HCT116 (cell line): ENCODE measurements at regions not wholly inside any gene's neighbourhood (a gene's known extent, or its start where the extent isn't known, plus 50 kb on each side); places are given as distances from the start of the nearest gene placed in this dataset.

Experiments used
- ATAC-seq: fragments of 200-7000 bp; cut with Tn5 transposase; 2 replicates; pipeline ENCODE4 v1.9.1; 2020; ENCODE audit warnings: mild to moderate bottlenecking, moderate library complexity
- BruUV-seq: library from RNA; stranded (reverse); fragments of 400-500 nt; replicated peaks from 2 replicates; lab custom pipeline; 2021; lab: Mats Ljungman, UMichigan
- CTCF ChIA-PET: fragments of 300-600 bp; sonication (Branson Sonifier 250); formaldehyde crosslinking; loops from one replicate; lab custom pipeline; 2021; ENCODE audit warnings: antibody characterized with exemption; lab: Charles Lee
- POLR2A ChIA-PET: fragments of 300-600, 350-600 bp; sonication (Branson Sonifier 250); formaldehyde crosslinking; loops from one replicate; lab custom pipeline; 2021; ENCODE audit warnings: antibody characterized with exemption; lab: Charles Lee
- RAD21 ChIA-PET, 2 experiments: fragments of 300-600 bp; sonication (Branson Sonifier 250); formaldehyde crosslinking; loops; one replicate each; lab custom pipeline; 2023; ENCODE audit warnings: low total read pairs in 2 of 2; ENCODE audit not compliant: uncharacterized antibody in 2 of 2, unreplicated experiment in 2 of 2, low non-redundant PET in 1 of 2; lab: Charles Lee
- DNase-seq: peaks from one replicate; pipeline ENCODE4 v3.0.0-alpha.2; 2010; ENCODE audit warnings: low read depth, low spot score
- H2AFZ ChIP-seq: fragments of 200-600 bp; shearing (Covaris generic), sonication (generic); 2 replicates; pipeline ENCODE4 v1.6.1; 2017; ENCODE audit warnings: low read depth, mixed run types, mixed read lengths, antibody characterized with exemption, low read length; ENCODE audit not compliant: poor library complexity, severe bottlenecking
- H3K27ac ChIP-seq: 2 replicates; pipeline ENCODE4 v1.5.1; 2012; ENCODE audit warnings: low read depth, low read length
- H3K27me3 ChIP-seq: fragments of 200-600 bp; sonication (generic); 2 replicates; pipeline ENCODE4 v1.6.1; 2016; ENCODE audit warnings: mixed run types, low read length, mixed read lengths; ENCODE audit not compliant: insufficient read depth
- H3K36me3 ChIP-seq, 2 experiments: fragments of 200-500 bp in 1 of 2; fragments of 200-600 bp in 1 of 2; sonication (Bioruptor generic) in 1 of 2; sonication (generic) in 1 of 2; 2 replicates each; pipeline versions ENCODE4 v1.5.1 to v1.6.1; 2014 to 2016; ENCODE audit warnings: low read length in 2 of 2, inconsistent platforms in 1 of 2, mixed read lengths in 1 of 2, mixed run types in 1 of 2; ENCODE audit not compliant: insufficient read depth in 2 of 2, control insufficient read depth in 1 of 2
- H3K4me1 ChIP-seq, 2 experiments: fragments of 200-600 bp in 1 of 2; sonication (generic) in 1 of 2; 2 replicates each; pipeline versions ENCODE4 v1.5.1 to v1.6.1; 2012 to 2017; ENCODE audit warnings: low read length in 2 of 2, inconsistent platforms in 1 of 2, mild to moderate bottlenecking in 1 of 2, mixed read lengths in 1 of 2, mixed run types in 1 of 2, moderate library complexity in 1 of 2; ENCODE audit not compliant: insufficient read depth in 2 of 2, control insufficient read depth in 1 of 2
- H3K4me2 ChIP-seq: fragments of 200-600 bp; sonication (generic); 2 replicates; pipeline ENCODE4 v1.6.1; 2017; ENCODE audit warnings: mixed run types, low read length, mixed read lengths
- H3K4me3 ChIP-seq, 2 experiments: fragments of 200-600 bp in 1 of 2; sonication (generic) in 1 of 2; replicated peaks in 1 of 2; 2 replicates each; pipeline ENCODE4 v1.5.1; 2011 to 2016; ENCODE audit warnings: low read length in 2 of 2, control low read depth in 1 of 2, low read depth in 1 of 2, mild to moderate bottlenecking in 1 of 2, mixed read lengths in 1 of 2, mixed run types in 1 of 2
- H3K79me2 ChIP-seq: fragments of 200-600 bp; sonication (generic); 2 replicates; pipeline ENCODE4 v1.6.1; 2017; ENCODE audit warnings: mild to moderate bottlenecking, mixed run types, low read length, moderate library complexity, mixed read lengths; ENCODE audit not compliant: insufficient read depth
- H3K9ac ChIP-seq: fragments of 200-600 bp; sonication (generic); 2 replicates; pipeline ENCODE4 v1.6.1; 2016; ENCODE audit warnings: low read length, mixed read lengths
- H3K9me2 ChIP-seq: fragments of 200-600 bp; sonication (generic), shearing (Covaris generic); 2 replicates; pipeline ENCODE4 v1.6.1; 2017; ENCODE audit warnings: mixed run types, mild to moderate bottlenecking, moderate library complexity; ENCODE audit not compliant: insufficient read depth
- H3K9me3 ChIP-seq, 2 experiments: fragments of 200-500 bp in 1 of 2; fragments of 200-600 bp in 1 of 2; sonication (Bioruptor generic) in 1 of 2; sonication (generic) in 1 of 2; 2 replicates each; pipeline ENCODE4 v1.6.1; 2014 to 2017; ENCODE audit warnings: low read length in 2 of 2, mixed read lengths in 2 of 2, inconsistent platforms in 1 of 2, low read depth in 1 of 2, mild to moderate bottlenecking in 1 of 2, mixed run types in 1 of 2, moderate library complexity in 1 of 2; ENCODE audit not compliant: control insufficient read depth in 1 of 2, insufficient read depth in 1 of 2
- H4K20me1 ChIP-seq: fragments of 200-600 bp; sonication (generic), shearing (Covaris generic); 2 replicates; pipeline ENCODE4 v1.6.1; 2017; ENCODE audit warnings: mixed run types, mild to moderate bottlenecking, moderate library complexity; ENCODE audit not compliant: insufficient read depth
- ATF3 ChIP-seq: IDR thresholded peaks from 2 replicates; pipeline ENCODE4 v1.6.1; 2012
- CEBPB ChIP-seq: IDR thresholded peaks from 2 replicates; pipeline ENCODE4 v1.6.1; 2012; ENCODE audit warnings: low read depth
- EGR1 ChIP-seq: IDR thresholded peaks from 2 replicates; pipeline ENCODE4 v1.6.1; 2012; ENCODE audit warnings: low read depth
- ELF1 ChIP-seq: IDR thresholded peaks from 2 replicates; pipeline ENCODE4 v1.6.1; 2012; ENCODE audit warnings: low read depth, borderline replicate concordance
- EZH2 ChIP-seq: fragments of 200-600 bp; sonication (generic); IDR thresholded peaks from 2 replicates; pipeline ENCODE4 v1.6.1; 2017; ENCODE audit warnings: antibody characterized with exemption, mixed run types
- EZH2phosphoT487 ChIP-seq: fragments of 200-600 bp; IDR thresholded peaks from 2 replicates; pipeline ENCODE4 v1.6.1; 2018; ENCODE audit warnings: antibody characterized with exemption, borderline replicate concordance
- FOSL1 ChIP-seq: IDR thresholded peaks from 2 replicates; pipeline ENCODE4 v1.6.1; 2012; ENCODE audit warnings: low read depth
- MAX ChIP-seq: IDR thresholded peaks from 2 replicates; pipeline ENCODE4 v1.6.1; 2012
- POLR2A ChIP-seq: IDR thresholded peaks from 2 replicates; pipeline ENCODE4 v1.7.0; 2011; ENCODE audit warnings: borderline replicate concordance; ENCODE audit not compliant: insufficient read depth, insufficient read length; ENCODE audit errors: extremely low read depth
- POLR2AphosphoS5 ChIP-seq: IDR thresholded peaks from 2 replicates; pipeline ENCODE4 v1.6.1; 2011; ENCODE audit warnings: mild to moderate bottlenecking, low read depth, low read length, moderate library complexity
- RAD21 ChIP-seq: IDR thresholded peaks from 2 replicates; pipeline ENCODE4 v1.6.1; 2012; ENCODE audit warnings: low read depth, mild to moderate bottlenecking
- SIN3A ChIP-seq: IDR thresholded peaks from 2 replicates; pipeline ENCODE4 v1.6.1; 2012; ENCODE audit warnings: low read depth
- SP1 ChIP-seq: IDR thresholded peaks from 2 replicates; pipeline ENCODE4 v1.6.1; 2012; ENCODE audit warnings: low read depth
- SRF ChIP-seq: IDR thresholded peaks from 2 replicates; pipeline ENCODE4 v1.6.1; 2012; ENCODE audit warnings: low read depth
- TCF7L2 ChIP-seq: IDR thresholded peaks from 2 replicates; pipeline ENCODE4 v1.7.0; 2011; ENCODE audit warnings: borderline replicate concordance, inconsistent platforms; ENCODE audit not compliant: insufficient read depth, insufficient read length; ENCODE audit errors: extremely low read depth
- YY1 ChIP-seq: IDR thresholded peaks from 2 replicates; pipeline ENCODE4 v1.6.1; 2011; ENCODE audit warnings: low read length, low read depth, moderate library complexity, mild to moderate bottlenecking; ENCODE audit not compliant: insufficient replicate concordance; ENCODE audit errors: extremely low read depth
- ZBTB33 ChIP-seq: IDR thresholded peaks from 2 replicates; pipeline ENCODE4 v1.6.1; 2011; ENCODE audit warnings: mild to moderate bottlenecking, low read length, moderate library complexity; ENCODE audit not compliant: insufficient replicate concordance; ENCODE audit errors: extremely low read depth
- ZFX ChIP-seq: fragments of 450-650 bp; IDR thresholded peaks from 2 replicates; pipeline ENCODE4 v1.6.1; 2017
- ZNF274 ChIP-seq: fragments of 200-500 bp; sonication (Bioruptor generic); IDR thresholded peaks from 2 replicates; pipeline ENCODE4 v1.6.1; 2014; ENCODE audit warnings: mild to moderate bottlenecking, low read depth, low read length, inconsistent platforms
- intact Hi-C: fragments of 100-400 bp; cut with micrococcal nuclease; formaldehyde crosslinking; loops from 2 replicates; pipeline ENCODE4 v1.10.0; 2022

- DNase-seq: no peak
- H3K79me2 ChIP-seq: no peaks in the 10 kb centered on the region
- TF ChIP-seq RAD21: no peak
- TF ChIP-seq FOSL1: no peak
- no peak for TF ChIP-seq CEBPB
- no peak for TF ChIP-seq SP1
- no peak for TF ChIP-seq ZFX
- no peak for TF ChIP-seq MAX
- TF ChIP-seq POLR2A: no peak
- TF ChIP-seq ZNF274: no peak
- TF ChIP-seq SIN3A: no peak
- TF ChIP-seq ZBTB33: no peak
- TF ChIP-seq SRF: no peak
- TF ChIP-seq ELF1: no peak
- TF ChIP-seq POLR2AphosphoS5: no peak
- no peak for TF ChIP-seq EGR1
- TF ChIP-seq EZH2: no peak
- no peak for TF ChIP-seq YY1
- TF ChIP-seq EZH2phosphoT487: no peak
- TF ChIP-seq ATF3: no peak
- TF ChIP-seq TCF7L2: no peak
- no peaks in the 10 kb centered on the region for H3K27me3 ChIP-seq
- no peak overlapping the region for H2AFZ ChIP-seq
- no peak overlapping the region for H3K27ac ChIP-seq
- H3K9me2 ChIP-seq: no peaks in the 10 kb centered on the region
- H3K9me3 ChIP-seq: no peaks in the 10 kb centered on the region
- H3K4me2 ChIP-seq: no peak overlapping the region
- no peaks in the 10 kb centered on the region for H4K20me1 ChIP-seq
- BruUV-seq: no TSS peak
- ChIA-PET RAD21 (no interaction called here), POLR2A (no interaction called here), CTCF (no interaction called here)
- H3K36me3 ChIP-seq: no peaks in the 10 kb centered on the region
- H3K4me3 ChIP-seq: no peak overlapping the region
- no peak for ATAC-seq
- intact Hi-C loops: no loop called here
- H3K4me1 ChIP-seq: peaks cover 5 to 11% of the 10 kb centered on the region in 2 experiments; a peak in 2 of 4 replicates
- no peak overlapping the region for H3K9ac ChIP-seq
These were observed 156.5 kb upstream of the ATP6AP2 start for GRCh38 chrX:40424259-40424658.
